ENCODE measurements at regions not wholly inside any gene's neighbourhood (a gene's known extent, or its start where the extent isn't known, plus 50 kb on each side); places are given as distances from the start of the nearest gene placed in this dataset.
"Not testable (repeated sequence)": the region's sequence is repeated elsewhere in the genome, so short reads cannot be mapped to it uniquely, and the experiment has no call there.

DNA sequence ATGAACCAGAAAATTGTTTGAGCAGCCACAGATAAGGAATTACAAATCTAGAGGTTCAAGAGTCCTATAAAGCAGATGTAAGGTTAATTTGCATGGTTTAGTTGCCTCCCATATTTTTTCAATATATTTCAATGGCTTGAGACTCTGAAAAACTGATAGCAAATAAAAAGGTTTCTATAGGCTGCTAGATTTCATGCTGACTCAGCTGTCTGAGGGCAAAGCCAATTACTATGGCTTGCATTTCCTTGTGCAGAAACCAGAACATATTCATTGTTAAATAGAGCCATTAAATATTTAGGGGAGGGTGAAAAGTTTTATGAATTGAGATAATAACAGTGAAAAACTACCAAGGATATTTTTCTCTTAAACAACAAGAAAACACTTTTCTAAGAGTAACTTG is 278.1 kb upstream of the CADM2 start:
- no peak for DNase-seq

DNA sequence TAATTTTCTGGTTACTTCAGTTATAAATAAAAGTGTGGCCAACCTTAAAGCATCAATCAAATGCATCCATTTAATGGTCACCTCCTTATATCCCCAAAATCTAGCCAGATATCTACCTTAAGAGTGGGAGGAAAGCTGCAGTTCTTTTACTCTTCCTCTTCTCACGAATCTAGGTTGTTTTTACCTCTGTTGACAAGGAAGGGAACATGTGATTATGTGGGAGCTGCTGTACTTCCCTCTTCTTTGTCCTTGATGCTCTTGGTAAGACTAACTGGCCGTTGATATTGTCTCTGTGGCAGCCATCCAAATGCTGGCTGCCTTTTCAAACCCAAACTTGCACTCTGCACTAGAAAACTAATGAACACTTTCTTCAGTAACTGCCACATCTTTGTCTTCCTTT is 275.3 kb upstream of the CADM2 start:
- DNase-seq: no peak

DNA sequence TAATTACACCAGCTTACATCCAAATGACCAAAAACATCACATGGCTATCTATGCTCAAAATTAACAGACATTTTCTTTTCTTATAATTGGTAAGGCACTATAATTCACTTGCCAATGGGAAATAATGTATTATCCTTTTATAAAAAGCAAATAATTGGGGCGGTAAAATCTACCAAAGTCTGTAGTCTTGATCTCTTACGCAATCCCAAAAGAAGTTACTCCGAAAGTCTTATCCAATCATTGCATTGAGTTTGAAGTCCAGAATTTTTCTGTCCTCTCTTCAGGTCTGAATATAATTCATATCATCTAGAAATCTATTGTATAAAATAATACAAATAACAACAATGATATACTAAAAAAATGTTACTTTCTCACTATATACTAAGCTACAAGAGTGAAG is 273.3 kb upstream of the CADM2 start:
- no peak for DNase-seq

DNA sequence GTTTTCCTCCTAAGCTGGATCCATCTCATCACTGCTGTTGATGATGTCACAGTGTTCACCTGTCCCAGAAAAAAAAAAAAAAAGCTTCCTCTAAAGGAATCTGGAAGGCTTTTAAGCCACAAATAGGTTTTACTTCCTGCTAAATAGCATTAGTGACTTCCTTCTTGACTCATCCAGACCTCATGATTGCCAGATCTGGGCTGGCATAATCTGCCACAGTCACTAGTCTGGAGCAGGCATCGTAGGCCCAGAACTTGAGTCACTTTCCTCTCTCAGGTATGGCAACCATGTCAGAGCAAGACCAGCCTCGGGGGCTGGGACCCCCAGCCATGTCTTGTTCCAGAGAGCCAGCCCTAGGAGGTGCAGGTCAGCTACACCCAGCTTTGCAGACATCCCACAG is 266.5 kb upstream of the CADM2 start:
- no peak for DNase-seq

DNA sequence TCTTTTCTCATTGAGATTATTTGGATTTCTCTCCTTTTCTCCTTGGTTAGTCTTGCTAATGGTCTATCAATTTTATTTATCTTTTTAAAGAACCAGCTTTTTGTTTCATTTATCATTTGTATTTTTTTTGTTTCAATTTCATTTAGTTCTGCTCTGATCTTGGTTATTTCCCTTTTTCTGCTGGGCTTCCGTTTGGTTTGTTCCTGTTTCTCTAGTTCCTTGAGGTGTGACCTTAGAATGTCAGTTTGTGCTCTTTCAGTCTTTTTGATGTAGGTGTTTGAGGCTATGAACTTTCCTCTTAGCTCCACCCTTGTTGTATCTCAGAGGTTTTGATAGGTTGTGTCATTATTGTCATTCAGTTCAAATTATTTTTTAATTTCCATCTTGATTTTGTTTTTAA is 248.5 kb upstream of the CADM2 start:
- DNase-seq: not testable (repeated sequence)

DNA sequence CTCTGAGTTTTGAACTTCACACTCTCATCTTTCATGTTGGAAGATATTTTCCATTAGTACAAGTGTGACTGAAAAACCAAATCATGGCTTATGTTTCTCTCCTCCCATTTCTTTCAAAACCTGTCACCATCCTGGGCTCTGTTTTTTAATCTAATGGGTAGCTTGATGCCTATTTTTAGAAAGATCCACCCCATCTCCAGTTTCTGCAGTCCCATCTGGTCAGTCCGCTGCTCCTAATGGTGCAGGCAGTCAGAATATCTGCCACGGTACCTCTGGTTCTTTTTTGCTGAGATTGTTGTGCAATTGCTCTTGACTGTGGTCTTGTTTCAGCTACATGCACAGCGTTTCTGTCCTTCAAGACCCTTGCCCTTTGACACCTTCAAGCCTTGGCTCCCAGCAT is 240.9 kb upstream of the CADM2 start:
- DNase-seq: no peak

DNA sequence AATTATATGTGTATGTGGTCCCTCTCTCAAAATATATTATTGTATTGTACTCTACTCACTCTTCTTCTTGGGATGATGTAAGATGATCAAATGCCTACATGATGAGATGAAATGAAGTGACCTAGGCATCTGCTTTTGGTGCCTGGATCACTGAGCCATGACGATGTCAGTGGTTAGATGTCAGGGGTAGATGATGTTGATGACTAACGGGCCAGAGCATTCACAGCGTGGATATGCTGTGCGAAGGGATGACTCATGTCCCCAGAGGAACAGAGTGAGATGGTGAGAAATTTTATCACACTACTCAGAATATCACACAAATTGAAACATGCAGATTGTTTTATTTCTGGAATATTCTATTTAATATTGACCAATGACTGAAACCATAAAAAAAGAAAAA is 233.9 kb upstream of the CADM2 start:
- DNase-seq: no peak

DNA sequence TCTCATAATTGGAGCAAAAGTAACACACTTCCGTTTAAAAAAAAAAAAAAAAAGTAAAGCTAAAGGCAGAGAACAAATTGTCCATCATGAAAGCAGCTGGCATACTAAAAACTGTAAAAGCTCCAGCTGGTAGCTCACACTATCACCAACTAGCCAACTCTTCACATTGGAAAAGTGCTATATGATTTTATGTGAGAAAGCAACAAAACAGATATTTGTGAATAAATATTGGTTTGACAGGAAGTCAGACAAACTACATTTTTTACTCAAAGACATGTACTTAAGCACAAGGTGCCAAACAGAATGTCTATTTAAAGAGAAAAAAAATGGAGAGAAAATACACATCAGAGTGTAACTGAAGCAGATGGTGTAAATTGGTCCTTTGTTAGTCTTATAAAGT is 231.2 kb upstream of the CADM2 start:
- no peak for DNase-seq

DNA sequence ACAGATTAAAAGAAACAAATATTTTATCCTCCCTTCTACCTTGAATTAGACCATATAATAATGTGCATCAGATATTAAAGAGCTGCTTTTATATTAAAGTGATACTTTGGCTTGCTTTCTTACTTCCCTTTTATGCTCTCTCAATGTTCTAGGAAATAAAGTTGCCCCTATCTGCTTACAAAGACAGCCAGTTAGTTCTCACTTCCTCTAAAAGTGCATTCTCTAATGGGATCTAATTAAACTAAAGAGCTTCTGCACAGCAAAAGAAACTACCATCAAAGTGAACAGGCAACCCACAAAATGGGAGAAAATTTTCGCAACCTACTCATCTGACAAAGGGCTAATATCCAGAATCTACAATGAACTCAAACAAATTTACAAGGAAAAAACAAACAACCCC is 224.1 kb upstream of the CADM2 start:
- DNase-seq: not testable (repeated sequence)

DNA sequence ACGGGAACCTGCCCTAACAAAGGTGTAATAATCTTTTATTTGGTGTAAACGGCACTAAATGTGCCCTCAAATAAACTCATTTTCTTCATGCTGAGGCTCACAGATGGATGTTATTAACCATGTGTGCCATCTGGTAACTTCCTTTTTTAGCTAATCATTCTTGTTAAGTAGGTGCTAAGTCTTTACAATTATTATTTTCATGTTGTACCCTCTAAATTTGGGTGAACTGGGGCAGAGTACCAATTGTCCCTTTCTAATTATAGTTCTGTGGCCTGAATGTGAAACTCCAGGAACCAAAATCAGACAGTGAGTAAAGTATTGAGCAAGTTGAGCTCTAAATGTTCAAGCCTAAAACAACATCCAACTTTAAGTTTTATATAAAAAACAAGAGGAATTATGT is 220.7 kb upstream of the CADM2 start:
- DNase-seq: no peak

DNA sequence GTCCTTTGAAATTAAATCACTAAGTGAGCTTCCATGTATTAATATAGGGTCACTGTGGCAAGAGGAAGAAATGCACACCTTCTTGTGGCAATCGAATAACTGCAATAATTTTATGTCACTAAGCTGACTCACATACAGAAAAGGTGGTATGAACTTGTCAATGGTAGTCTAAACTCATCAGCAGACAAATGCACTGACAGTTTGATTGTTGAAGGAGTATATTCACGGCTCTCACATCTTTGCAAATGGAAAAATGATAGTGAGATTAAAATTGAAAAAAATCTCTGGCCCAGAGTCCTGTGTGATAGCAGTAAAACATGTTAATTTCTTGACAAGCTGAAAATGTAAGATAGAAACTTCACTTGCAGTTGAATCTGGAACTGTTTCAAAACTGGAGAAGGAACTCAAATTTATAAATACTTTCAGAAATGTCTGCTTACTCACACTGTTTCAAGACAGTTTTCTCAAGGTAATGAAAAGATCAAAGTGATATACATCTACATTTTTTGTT is 215.8 kb upstream of the CADM2 start:
- no peak for DNase-seq

DNA sequence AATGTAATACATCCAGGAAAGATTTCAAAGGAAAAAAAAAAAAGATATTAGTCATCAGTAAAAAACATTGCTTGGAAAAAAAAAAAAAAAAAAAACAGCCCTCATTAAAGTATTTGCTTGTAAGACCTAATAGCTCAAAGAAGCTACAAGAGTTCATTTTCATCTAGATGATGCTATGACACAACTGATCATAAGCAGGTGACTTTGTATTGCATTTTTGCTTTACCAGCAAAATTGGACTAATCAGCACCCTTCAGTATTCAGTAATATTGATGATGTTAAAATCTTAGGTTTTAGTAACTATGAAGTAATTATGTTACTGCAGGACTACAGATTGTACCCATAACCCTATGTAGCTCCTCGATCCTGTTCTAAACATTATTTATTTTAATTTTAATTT is 214.7 kb upstream of the CADM2 start:
- DNase-seq: no peak

DNA sequence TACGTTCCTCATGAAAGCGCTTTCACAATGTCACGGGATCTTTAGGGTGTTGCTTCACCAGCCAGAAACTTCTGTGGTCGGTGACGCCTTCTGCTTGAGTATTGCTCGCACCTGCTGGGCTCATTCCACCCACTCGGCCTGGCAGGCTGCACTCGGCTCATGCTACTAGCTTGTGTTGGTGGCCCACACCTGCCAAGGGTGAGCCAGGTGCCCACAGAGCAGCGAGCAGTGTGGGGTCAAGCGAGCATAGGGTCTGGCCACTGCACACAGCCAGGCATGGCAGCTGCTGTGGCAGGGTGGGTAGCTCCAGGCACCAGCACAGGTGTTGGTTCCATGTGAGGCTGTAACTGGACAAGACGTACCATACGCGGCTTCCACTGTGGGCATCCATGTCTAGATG is 202.9 kb upstream of the CADM2 start:
- no peak for DNase-seq

DNA sequence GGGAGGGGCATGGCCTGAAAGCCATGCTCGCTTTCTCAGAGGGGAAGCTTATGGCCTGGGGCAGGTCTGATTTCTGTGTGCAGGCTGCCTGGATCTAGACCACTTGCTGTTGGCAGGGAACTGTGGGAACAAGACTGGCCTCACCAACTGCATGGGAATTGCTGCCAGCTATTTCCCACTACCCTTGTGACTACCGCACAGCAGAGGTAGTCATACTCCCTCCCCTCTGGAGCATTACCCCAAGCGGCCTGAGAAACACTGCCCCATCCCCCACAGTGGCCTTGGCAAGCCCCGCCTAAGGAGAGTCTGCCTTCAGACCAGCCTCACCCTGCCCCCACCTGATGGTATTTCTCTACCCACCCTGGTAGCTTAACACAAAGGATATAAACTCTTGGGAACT is 199.4 kb upstream of the CADM2 start:
- DNase-seq: no peak

DNA sequence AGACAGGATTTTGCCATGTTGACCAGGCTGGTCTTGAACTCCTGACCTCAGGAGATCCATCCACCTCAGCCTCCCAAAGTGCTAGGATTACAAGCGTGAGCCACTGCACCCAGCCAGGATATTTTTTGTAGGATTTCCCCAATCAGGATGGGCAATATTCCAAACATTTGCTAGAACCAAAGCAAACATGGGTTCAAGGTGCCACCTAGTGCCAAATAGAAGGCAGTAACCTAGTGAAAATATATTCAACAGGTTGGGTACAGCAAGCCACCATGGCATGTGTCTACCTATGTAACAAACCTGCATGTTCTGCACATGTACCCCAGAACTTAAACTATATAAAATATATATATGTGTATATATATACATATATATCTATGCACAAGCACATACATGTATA is 185.9 kb upstream of the CADM2 start:
- no peak for DNase-seq

DNA sequence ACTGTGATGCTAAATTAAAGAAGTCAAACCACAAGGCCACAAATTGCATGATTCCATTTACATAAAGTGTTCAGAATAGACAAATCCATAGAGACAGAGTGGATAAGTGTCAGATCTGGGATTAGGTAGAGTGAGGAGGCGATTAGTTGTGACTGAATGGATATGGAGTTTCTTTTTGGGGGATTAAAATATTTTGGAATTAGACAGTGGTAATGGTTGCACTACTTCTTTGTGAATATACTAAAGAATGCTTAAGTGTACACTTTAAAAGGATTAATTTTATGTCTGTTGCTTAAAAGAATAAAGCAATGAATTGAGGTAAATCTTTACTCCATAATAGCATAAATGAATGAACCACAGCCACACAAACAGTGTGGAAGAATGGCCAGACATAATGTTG is 175.5 kb upstream of the CADM2 start:
- DNase-seq: no peak

DNA sequence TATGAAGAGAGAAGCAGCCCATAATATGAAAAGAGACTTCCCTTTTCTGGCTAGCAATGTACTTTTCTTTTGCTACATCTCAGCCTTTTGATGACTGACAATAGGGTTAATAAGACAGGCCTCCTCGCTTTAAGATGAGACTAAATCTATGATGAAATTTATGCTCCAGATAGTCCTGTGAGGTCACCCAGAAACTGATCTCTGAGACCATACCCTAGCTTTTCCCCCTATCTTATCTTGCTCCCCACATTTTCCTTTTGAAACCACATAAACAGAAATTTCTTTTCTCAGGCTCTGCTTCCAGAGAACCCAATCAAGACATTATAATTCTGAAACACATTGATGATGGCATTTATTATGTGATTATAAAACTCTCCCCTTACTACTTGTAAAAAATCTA is 168.8 kb upstream of the CADM2 start:
- no peak for DNase-seq

DNA sequence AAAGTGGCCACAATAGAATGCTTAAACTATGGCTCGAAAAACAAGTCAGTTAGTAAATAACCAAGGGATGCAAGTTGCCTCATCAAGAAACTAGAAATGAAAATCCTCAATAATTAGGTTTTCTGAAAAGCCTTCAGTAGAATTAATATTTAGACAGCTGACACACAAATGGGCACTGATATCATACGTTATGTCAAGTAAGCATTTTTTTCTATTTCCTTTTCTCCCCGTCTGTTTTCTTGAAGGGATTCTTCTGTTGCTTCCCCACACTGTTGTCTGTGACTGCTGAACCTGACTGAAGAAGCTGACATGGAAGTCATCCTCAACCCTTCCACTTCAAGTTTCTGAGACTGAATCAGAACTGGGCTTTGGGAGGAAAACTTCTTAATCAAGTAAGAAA is 151.8 kb upstream of the CADM2 start:
- no peak for DNase-seq

DNA sequence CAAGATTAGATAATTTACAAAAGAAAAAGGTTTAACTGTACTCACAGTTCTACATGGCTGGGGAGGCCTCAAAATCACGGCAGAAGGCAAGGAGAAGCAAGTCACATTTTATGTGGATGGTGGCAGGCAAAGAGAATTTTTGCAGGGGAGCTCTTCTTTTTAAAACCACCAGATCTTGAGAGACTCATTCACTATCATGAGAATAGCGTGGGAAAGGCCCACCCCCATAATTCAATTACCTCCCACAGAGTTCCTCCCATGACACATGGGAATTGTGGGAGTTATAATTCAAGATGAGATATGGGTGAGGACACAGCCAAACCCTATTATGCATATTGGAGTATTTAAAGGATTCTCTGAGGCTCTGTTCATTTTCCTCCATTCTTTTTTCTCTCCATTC is 138.7 kb upstream of the CADM2 start:
- no peak for DNase-seq

DNA sequence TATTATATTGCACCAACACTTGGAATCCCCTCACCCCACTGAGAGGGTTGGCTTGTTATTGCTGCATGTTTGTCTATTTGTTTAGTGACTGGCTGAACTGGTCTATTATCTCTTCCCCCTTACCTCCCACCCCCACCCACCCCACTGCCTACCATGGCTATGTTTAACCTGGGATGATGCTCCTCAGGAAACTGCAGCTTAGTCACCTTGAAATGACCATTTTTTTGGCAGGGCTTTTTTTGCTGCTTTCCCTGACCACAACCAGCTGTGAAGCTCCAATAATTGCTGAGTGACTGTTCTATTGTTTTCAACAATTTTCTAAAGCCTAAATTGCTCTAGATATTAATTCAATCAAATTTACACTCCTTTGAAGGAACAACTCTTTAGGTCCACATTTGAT is 137.9 kb upstream of the CADM2 start:
- no peak for DNase-seq

DNA sequence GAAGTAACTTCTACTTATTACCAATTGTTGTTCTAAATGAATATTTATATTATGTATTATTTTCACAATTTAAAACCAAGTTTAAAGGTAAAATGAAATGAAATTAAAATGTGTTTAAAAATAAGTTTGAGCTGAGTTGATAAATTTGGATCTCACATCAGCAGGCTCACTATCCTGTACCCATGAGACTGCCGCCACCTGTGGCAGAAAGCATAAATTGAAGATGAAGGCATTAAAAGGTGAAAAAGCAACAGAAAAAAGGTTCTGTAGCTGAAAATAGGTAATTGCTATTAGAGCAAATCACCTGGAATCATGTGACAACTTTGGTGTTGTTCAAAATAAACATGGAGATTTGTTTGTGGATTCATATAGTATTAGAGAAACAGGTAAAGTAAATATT is 133.0 kb upstream of the CADM2 start:
- DNase-seq: no peak

DNA sequence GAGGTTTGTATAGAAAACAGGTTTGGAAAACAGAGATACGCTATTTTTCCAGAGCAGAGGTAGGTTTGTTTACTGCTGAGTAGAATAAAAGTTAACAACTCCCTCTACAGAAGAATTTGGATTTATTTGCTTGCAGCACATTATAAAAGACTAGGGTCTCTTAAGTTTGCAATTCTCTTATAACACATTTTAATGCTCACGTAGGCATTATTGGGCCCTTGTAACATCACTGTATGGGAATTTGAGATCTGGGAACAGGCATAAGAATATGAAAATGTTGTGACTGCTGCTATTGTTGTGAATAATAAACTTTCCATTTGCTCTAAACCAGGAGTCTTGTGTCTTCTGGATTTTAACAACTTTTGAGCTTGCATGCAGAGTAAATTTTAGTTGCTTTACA is 128.3 kb upstream of the CADM2 start:
- no peak for DNase-seq

DNA sequence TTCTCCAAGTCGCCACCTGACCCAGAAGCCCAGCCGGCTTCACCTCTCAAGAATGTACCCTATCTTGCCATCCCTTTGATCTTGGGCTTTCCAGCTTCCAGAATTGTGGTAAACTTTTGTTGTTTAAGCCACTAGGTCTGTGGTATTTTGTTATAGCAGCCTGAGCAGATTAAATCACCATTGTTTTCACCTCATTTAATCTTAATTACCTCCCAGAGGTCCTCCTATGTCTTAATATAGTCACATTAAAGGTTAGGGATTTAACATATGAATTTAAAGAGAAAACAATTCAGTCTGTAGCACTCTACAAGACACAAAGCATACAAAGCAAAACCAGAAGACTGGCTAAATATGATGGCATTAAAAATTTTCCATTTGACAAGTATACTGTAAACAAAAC is 123.4 kb upstream of the CADM2 start:
- no peak for DNase-seq

DNA sequence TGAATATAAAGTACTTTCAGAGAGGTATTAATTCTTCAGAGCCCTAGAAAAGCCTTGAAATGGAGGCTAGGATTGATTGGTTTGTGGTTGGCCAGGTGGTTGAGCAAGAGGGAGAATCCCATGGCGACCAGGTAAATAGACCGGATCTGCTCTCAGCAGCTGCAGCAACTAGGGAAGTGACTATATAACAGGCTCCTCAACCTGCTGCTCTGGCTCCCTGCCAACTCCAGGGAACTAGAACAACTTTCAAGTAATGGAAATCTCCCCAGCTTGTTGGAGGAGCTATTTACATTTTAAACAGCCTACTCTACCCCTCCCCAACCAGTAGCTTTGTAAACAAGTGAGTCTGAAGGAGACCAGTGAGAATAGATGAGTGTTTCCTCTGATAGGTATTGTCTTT is 121.8 kb upstream of the CADM2 start:
- peak; percentile 51 for DNase-seq

DNA sequence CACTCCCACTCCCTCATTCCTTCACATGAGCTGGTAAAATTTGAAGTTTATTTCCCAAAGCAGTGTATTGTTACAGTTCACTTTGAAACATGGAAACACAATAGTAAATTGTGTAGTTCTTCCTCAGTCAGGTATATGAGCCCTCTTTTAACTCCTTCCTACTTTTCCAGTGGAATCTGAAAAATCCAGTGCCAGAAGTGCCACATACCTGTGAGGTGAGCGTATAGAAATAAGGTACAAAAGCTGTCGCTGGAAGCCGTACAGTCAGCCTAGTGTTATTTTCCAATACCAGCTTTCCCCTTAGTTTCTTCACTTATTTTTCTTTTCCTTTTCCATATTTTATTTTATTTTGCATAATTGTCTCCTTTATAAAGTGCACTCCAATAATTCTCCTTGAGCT is 81.7 kb upstream of the CADM2 start:
- no peak for DNase-seq

DNA sequence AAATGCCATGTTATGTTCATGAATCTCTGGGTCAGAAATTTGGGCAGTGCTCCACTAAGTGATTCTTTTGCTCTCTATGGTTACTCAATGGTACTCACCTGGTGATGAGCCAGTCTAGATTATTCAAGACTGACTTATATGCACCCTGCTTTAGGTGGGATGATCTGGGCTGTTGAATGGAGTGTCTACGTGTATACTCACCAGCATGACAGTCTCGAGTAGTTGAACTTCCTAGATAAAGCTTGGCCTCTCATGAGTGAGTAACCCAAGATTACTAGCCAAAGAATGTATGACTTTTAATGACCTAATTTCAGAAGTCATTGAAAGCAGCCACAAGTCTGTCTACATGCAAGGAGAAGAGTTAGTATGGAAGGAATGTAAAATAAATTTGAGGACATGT is 77.5 kb upstream of the CADM2 start:
- no peak for DNase-seq

Data from NCI-H2081 treated with DMSO at 0.1 percent for 48 hours (cell line).